ENCODE measurements at regions not wholly inside any gene's neighbourhood (a gene's known extent, or its start where the extent isn't known, plus 50 kb on each side); places are given as distances from the start of the nearest gene placed in this dataset.
"Not testable (repeated sequence)": the region's sequence is repeated elsewhere in the genome, so short reads cannot be mapped to it uniquely, and the experiment has no call there.

DNA sequence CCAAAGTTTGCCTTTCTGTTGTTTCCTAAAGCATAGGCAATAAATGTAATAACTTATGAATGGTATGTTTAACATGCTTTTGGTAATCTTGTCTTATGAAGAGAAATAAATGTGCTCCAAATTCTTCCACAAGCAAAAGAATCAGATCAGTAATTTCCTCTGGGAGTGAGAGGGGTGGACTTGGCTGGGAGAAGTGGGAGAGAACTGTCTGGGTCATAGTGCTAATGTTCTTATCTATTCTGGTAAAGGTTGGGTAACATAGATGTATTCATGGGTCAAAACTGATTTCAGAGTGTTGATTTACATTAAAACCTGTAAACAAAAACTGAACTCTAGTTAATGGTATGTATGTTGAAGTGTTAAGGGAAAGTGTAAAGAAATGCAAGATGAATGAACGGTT, 211.7 kb upstream of the IRS2 start:
- CTCF ChIA-PET (ENCODE audit: partially characterized antibody): interaction anchor here (0.6 kb wide), 1 partner anchor 194 kb away, joined by 3 read pairs; no protein-coding TSS in a partner anchor
- H3K9me3 ChIP-seq (ENCODE audit: insufficient read depth in 2 of 2, low read depth in 1 of 2, low read length in 1 of 2): peaks cover 0 to 5% of the 10 kb centered on the region in 2 experiments; a peak in 2 of 4 replicates
- no peak overlapping the region for H2AFZ ChIP-seq (ENCODE audit: low read length)
- no peaks in the 10 kb centered on the region for H3K79me2 ChIP-seq (ENCODE audit: control insufficient read depth in 1 of 2, insufficient read depth in 2 of 2, low read length in 2 of 2)
- no peak overlapping the region for H3K14ac ChIP-seq (ENCODE audit: insufficient read length)
- no peak overlapping the region for H2BK120ac ChIP-seq (replicated peaks; ENCODE audit: low read depth, low read length)
- H4K91ac ChIP-seq (replicated peaks; ENCODE audit: insufficient read length, low read length): no peak overlapping the region
- no peak for FAIRE-seq
- no peak overlapping the region for H3K4me2 ChIP-seq (ENCODE audit: insufficient read depth in 1 of 2, low read depth in 2 of 2, low read length in 2 of 2)
- no peaks in the 10 kb centered on the region for H3K23me2 ChIP-seq (ENCODE audit: low read depth, low read length)
- H2BK15ac ChIP-seq (ENCODE audit: low read length): no peak overlapping the region
- no peak overlapping the region for H4K5ac ChIP-seq (ENCODE audit: insufficient read length, low read depth, low read length)
- H3K79me1 ChIP-seq (ENCODE audit: low read depth, low read length): no peaks in the 10 kb centered on the region
- H3K4me1 ChIP-seq (replicated peaks in 1 of 4; ENCODE audit: control insufficient read depth in 3 of 4, insufficient read depth in 4 of 4, low read length in 3 of 4): no peaks in the 10 kb centered on the region
- no peak overlapping the region for H4K8ac ChIP-seq (ENCODE audit: extremely low read depth, insufficient read depth, low read length)
- DNase-seq (ENCODE audit: low read depth in 1 of 2, low spot score in 2 of 2): no peak
- no peak overlapping the region for H3K4ac ChIP-seq (replicated peaks; ENCODE audit: insufficient read length, low read depth, low read length)
- TF ChIP-seq YY1 (IDR thresholded peaks at IDR 0.05; ENCODE audit: low read depth, low read length): no peak
- no peak overlapping the region for H3K27ac ChIP-seq (ENCODE audit: low read depth, low read length)
- no peak overlapping the region for H3K56ac ChIP-seq (replicated peaks; ENCODE audit: insufficient read length, low read depth, low read length)
- no peak overlapping the region for H3K9ac ChIP-seq (replicated peaks in 1 of 4; ENCODE audit: extremely low read depth in 1 of 4, low read depth in 3 of 4, low read length in 3 of 4)
- no peaks in the 10 kb centered on the region for H3K36me3 ChIP-seq (ENCODE audit: control insufficient read depth in 2 of 4, insufficient read depth in 4 of 4, low read length in 3 of 4)
- no peak overlapping the region for H3K4me3 ChIP-seq (ENCODE audit: extremely low read depth in 1 of 4, insufficient read depth in 2 of 4, low read depth in 3 of 4, low read length in 4 of 4)
- H2AK5ac ChIP-seq (ENCODE audit: low read depth, low read length): no peak overlapping the region
- H3K27me3 ChIP-seq (replicated peaks in 1 of 4; ENCODE audit: control insufficient read depth in 3 of 4, extremely low read depth in 1 of 4, insufficient read depth in 3 of 4, low read length in 3 of 4): no peaks in the 10 kb centered on the region
- 83 to 100% methylated on average over 1 of the region's 1 CpG for WGBS, 2 experiments (ENCODE audit: extremely low coverage in 1 of 2, insufficient coverage in 1 of 2, insufficient read length in 1 of 2, insufficient replicate concordance in 2 of 2, low coverage in 1 of 2, low lambda C conversion rate in 2 of 2, missing lambda C conversion rate in 1 of 2)
- H2BK5ac ChIP-seq (ENCODE audit: low read depth, low read length): no peak overlapping the region
- no peak overlapping the region for H2BK20ac ChIP-seq (ENCODE audit: low read length)
- H4K20me1 ChIP-seq (replicated peaks in 1 of 2; ENCODE audit: control insufficient read depth in 1 of 2, insufficient read depth in 2 of 2, low read length in 2 of 2): no peaks in the 10 kb centered on the region
- no peak overlapping the region for H3K18ac ChIP-seq (ENCODE audit: extremely low read depth, low read length)
- POLR2A ChIA-PET (ENCODE audit: partially characterized antibody): no interaction called here
- H3K23ac ChIP-seq (ENCODE audit: insufficient read length): no peak overlapping the region
- no peak overlapping the region for H2BK12ac ChIP-seq (ENCODE audit: low read depth, low read length)

DNA sequence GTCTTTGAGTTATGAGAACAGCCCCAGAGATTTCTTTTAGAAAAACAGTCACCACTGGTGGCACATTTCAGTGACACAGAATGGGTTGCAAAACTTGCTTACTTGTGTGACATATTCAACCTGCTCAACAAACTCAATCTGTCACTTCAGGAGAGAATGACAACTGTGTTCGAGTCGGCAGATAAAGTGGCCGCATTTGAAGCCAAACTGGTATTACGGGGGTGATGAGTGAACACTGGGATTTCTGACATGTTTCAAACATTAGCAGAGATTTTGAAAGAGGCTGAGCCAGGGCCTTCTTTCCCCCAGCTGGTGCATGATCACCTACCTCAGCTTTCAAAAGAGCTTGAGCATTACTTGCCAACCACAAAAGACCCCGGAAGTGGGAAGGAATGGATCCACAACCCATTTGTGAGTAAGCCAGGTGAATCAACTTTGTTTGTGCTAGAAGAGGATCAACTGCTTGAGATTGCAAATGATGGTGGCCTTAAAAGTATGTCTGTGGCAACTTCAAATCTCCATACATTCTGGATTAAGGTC, 210.7 kb upstream of the IRS2 start:
- H3K14ac ChIP-seq (ENCODE audit: insufficient read length); H2BK15ac ChIP-seq (ENCODE audit: low read length); H2BK5ac ChIP-seq (ENCODE audit: low read depth, low read length); H2BK120ac ChIP-seq (replicated peaks; ENCODE audit: low read depth, low read length); H3K56ac ChIP-seq (replicated peaks; ENCODE audit: insufficient read length, low read depth, low read length); H3K4ac ChIP-seq (replicated peaks; ENCODE audit: insufficient read length, low read depth, low read length); H3K23ac ChIP-seq (ENCODE audit: insufficient read length); H4K5ac ChIP-seq (ENCODE audit: insufficient read length, low read depth, low read length); H3K23me2 ChIP-seq (ENCODE audit: low read depth, low read length); H3K4me2 ChIP-seq (ENCODE audit: insufficient read depth in 1 of 2, low read depth in 2 of 2, low read length in 2 of 2); H3K27me3 ChIP-seq (replicated peaks in 1 of 4; ENCODE audit: control insufficient read depth in 3 of 4, extremely low read depth in 1 of 4, insufficient read depth in 3 of 4, low read length in 3 of 4); H3K9ac ChIP-seq (replicated peaks in 1 of 4; ENCODE audit: extremely low read depth in 1 of 4, low read depth in 3 of 4, low read length in 3 of 4); H4K20me1 ChIP-seq (replicated peaks in 1 of 2; ENCODE audit: control insufficient read depth in 1 of 2, insufficient read depth in 2 of 2, low read length in 2 of 2); H4K8ac ChIP-seq (ENCODE audit: extremely low read depth, insufficient read depth, low read length); POLR2A ChIA-PET (ENCODE audit: partially characterized antibody); H3K36me3 ChIP-seq (ENCODE audit: control insufficient read depth in 2 of 4, insufficient read depth in 4 of 4, low read length in 3 of 4); H4K91ac ChIP-seq (replicated peaks; ENCODE audit: insufficient read length, low read length); H3K18ac ChIP-seq (ENCODE audit: extremely low read depth, low read length); H3K79me1 ChIP-seq (ENCODE audit: low read depth, low read length); H3K79me2 ChIP-seq (ENCODE audit: control insufficient read depth in 1 of 2, insufficient read depth in 2 of 2, low read length in 2 of 2); H3K27ac ChIP-seq (ENCODE audit: low read depth, low read length); H3K4me3 ChIP-seq (ENCODE audit: extremely low read depth in 1 of 4, insufficient read depth in 2 of 4, low read depth in 3 of 4, low read length in 4 of 4); H2BK12ac ChIP-seq (ENCODE audit: low read depth, low read length); DNase-seq (ENCODE audit: low read depth in 1 of 2, low spot score in 2 of 2); H2BK20ac ChIP-seq (ENCODE audit: low read length); H3K9me3 ChIP-seq (ENCODE audit: insufficient read depth in 2 of 2, low read depth in 1 of 2, low read length in 1 of 2); H3K4me1 ChIP-seq (replicated peaks in 1 of 4; ENCODE audit: control insufficient read depth in 3 of 4, insufficient read depth in 4 of 4, low read length in 3 of 4); H2AK5ac ChIP-seq (ENCODE audit: low read depth, low read length); FAIRE-seq; H2AFZ ChIP-seq (ENCODE audit: low read length): not testable (repeated sequence)
- WGBS, 2 experiments (ENCODE audit: extremely low coverage in 1 of 2, insufficient coverage in 1 of 2, insufficient read length in 1 of 2, insufficient replicate concordance in 2 of 2, low coverage in 1 of 2, low lambda C conversion rate in 2 of 2, missing lambda C conversion rate in 1 of 2): 78% methylated on average over 5 of the region's 5 CpGs; no CpG with 5 or more reads in 1 of the 2 experiments
- CTCF ChIA-PET (ENCODE audit: partially characterized antibody): interaction anchor here (1.9 kb wide), 1 partner anchor 36 kb away, joined by 4 read pairs; no protein-coding TSS in a partner anchor

Measured in H1 (cell line).